ENCODE measurements at regions not wholly inside any gene's neighbourhood (a gene's known extent, or its start where the extent isn't known, plus 50 kb on each side); places are given as distances from the start of the nearest gene placed in this dataset.
"Not testable (repeated sequence)": the region's sequence is repeated elsewhere in the genome, so short reads cannot be mapped to it uniquely, and the experiment has no call there.

DNA sequence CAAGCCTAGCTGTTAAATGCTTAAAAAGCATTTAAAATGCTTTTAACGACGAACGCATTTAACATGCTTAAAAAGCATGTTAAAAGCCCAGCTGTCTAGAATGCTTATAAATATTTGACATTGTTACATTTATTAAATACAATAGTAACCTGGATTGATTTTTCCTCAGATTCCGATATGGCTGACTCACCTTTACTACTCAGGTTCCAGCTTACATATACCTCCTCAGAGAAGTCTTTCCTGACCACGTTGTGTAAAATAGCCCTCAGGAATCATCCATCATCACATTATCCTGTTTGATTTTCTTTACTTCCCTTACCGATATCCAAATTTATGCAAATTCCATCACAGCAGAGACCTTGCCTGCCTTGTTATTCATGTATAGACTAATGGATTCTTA is 51.4 kb downstream of the SLC41A2 start:
- FAIRE-seq (no peak), DNase-seq (ENCODE audit: low spot score in 2 of 2) (no peak)

DNA sequence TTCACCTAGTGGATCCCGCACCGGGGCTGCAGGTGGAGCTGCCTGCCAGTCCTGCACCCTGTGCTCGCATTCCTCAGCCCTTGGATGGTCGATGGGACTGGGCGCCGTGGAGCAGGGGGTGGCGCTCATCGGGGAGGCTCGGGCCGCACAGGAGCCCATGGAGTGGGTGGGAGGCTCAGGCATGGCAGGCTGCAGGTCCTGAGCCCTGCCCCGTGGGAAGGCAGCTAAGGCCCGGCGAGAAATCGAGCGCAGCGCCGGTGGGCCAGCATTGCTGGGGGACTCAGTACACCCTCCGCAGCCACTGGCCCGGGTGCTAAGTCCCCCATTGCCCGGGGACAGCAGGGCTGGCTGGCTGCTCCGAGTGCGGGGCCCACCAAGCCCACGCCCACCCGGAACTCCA is 52.6 kb downstream of the SLC41A2 start:
- not testable (repeated sequence) for FAIRE-seq; DNase-seq (ENCODE audit: low spot score in 2 of 2)

GRCh38 chr12:104903648-104904423 is 54.3 kb downstream of the SLC41A2 start:
- FAIRE-seq: no peak
- DNase-seq (ENCODE audit: low spot score in 2 of 2): no peak

GRCh38 chr12:104902125-104902524 is 56.0 kb downstream of the SLC41A2 start:
- FAIRE-seq: no peak

GRCh38 chr12:104896710-104897109 is 61.4 kb downstream of the SLC41A2 start:
- DNase-seq (ENCODE audit: low spot score in 2 of 2) (no peak), FAIRE-seq (no peak)

More at GRCh38 chr12:104902125-104902524, 56.0 kb downstream of the SLC41A2 start:
- no peak for DNase-seq (ENCODE audit: low spot score in 2 of 2)

- DNase-seq (ENCODE audit: low spot score in 2 of 2) (no peak), FAIRE-seq (no peak)
These were observed 61.9 kb downstream of the SLC41A2 start for GRCh38 chr12:104896146-104896545.

DNA sequence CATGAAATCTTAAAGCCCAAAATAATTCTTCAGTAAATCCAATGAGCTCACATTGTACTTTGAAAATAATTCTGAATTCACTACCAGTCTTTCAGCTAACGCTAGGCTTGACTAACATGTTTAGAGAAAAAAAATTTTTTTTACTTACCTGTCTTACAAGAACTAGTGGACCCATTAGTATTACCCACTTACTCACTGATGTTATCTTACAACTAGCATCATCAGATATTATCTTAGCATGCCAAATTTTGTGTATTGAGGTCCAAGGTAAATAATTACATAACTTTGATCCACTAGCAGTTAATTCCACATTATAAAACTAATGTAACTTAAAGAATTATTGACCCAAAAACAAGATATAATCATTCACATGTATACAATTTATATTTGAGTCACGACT is 62.7 kb downstream of the SLC41A2 start:
- FAIRE-seq (no peak), DNase-seq (ENCODE audit: low spot score in 2 of 2) (no peak)

DNA sequence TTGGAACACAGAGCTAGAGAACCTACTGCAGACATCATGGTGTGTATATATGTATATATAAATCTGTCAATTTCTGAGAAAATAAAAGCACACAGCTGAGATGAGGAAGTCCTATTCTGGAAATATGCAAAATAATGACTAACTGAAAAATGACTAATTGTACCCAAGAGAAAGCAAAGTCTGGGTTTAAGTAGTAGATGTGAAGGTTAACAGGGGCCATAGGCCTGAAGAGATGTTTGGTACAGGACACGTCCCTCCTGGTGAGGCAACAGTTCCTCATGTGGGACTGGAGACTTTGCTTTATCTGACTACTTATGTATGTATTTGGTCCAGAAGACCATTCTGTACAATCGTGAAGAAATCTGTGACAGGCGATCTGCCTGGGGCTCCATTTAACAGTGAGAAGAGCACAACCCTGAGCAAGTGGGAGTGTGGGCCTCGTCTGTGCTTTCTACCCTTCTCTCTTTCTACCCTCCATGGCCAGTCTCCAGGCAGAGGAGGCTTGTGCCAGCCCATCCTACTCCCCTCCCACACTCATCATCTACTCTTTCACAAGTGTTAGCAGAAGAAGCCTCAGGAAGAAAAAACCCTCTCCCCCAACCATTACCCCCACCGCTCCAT is 67.5 kb downstream of the SLC41A2 start:
- FAIRE-seq: no peak
- no peak for DNase-seq (ENCODE audit: low spot score in 2 of 2)

DNA sequence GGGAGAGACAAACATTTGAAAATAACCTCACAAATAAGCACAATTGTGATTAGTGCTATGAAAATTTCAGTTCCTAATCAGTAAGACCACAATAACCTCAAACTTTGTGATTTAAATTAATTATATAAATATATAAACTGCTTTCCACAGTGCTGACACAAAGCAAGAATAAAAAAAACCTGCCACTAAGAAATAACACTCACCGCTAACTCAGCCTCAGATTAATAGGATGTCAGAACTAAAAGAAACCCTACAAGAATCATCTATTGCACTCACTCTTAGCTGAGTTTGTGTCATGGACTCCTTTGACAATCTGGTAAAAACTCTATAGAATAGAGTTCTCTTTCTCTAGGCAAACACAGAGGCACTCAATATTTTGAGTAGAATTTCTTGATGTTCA is 68.4 kb downstream of the SLC41A2 start:
- DNase-seq (ENCODE audit: low spot score in 2 of 2): no peak
- FAIRE-seq: no peak

- no peak for FAIRE-seq
- no peak for DNase-seq (ENCODE audit: low spot score in 2 of 2)
These were observed 69.2 kb downstream of the SLC41A2 start for GRCh38 chr12:104888892-104889291.

- no peak for DNase-seq (ENCODE audit: low spot score in 2 of 2)
- no peak for FAIRE-seq
These were observed 69.6 kb downstream of the SLC41A2 start for GRCh38 chr12:104888481-104888880.

- FAIRE-seq (no peak), DNase-seq (ENCODE audit: low spot score in 2 of 2) (no peak)
These were observed 70.6 kb downstream of the SLC41A2 start for GRCh38 chr12:104887452-104887851.

DNA sequence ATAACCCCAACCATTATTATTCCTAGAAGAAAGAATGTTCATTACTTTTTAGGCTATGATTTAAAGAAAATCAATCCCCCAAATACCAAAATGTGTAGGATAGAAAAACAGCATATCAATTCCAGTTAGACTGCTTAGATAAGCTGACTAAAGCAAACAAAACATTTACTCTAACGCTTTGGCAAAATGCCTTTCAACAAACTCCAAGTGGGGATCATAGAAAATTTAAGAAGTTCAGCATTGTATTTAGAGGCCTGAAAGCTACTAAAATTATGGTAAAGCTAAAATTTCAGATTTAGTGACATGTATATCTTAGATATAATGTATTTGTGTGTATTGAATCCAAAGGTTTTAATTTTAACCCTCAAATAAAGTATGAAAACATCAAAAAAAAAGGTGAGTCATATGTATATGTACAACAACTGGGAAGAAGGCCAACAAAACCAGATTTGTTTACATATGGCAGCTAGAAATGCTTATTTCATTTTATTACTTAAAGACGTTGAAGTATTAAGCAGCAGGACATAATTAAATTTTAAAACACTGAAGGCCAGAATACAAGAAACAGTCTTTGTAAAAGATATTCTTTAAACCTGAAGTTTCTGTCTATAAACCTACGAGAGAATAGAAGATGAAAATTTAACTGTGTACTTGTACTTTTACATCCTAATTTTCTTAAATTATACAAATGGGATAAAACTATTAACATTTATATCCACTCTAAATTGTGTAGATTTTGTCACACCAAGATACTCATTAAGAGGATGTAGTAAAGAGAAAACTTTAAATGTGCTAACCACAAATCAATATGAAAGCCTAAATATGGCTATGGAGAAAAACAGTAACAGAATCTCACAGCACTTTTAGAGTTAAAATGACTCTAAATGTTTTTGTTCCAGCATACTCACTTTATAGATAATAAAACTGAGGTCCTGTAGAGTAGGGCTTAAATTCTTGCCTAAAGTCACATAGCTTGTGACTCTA is 71.4 kb downstream of the SLC41A2 start:
- FAIRE-seq (no peak), DNase-seq (ENCODE audit: low spot score in 2 of 2) (no peak)

DNA sequence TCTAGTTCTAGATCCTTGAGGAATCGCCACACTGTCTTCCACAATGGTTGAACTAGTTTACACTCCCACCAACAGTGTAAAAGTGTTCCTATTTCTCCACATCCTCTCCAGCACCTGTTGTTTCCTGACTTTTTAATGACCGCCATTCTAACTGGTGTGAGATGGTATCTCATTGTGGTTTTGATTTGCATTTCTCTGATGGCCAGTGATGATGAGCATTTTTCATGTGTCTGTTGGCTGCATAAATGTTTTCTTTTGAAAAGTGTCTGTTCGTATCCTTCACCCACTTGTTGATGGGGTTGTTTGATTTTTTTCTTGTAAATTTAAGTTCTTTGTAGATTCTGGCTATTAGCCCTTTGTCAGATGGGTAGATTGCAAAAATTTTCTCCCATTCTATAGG is 79.2 kb downstream of the SLC41A2 start:
- DNase-seq (ENCODE audit: low spot score in 2 of 2); FAIRE-seq: not testable (repeated sequence)

- peak in 1 of 2 donors; percentile 25 for DNase-seq (ENCODE audit: low spot score in 2 of 2)
These were observed 80.9 kb downstream of the SLC41A2 start for GRCh38 chr12:104877103-104877705.

DNA sequence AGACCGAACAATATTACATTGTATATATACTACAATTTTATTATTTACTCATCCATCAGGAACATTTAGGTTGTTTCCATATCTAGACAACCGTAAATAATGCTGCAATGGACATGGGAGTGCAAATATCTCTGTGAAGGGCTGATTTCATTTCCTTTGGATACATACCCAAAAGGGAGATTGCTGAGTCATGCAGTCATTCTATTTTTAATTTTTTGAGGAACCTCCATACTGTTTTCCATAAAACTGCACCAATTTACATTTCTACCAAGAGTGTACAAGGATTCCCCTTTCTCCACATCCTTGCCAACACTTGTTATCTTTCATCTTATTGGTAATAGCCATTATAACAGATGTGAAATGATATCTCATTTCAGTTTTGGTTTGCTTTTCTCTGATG is 84.7 kb downstream of the SLC41A2 start:
- DNase-seq (ENCODE audit: low spot score in 2 of 2) (no peak), FAIRE-seq (no peak)

More at GRCh38 chr12:104877103-104877705, 80.9 kb downstream of the SLC41A2 start:
- FAIRE-seq: peak; percentile 64

- FAIRE-seq: no peak
- no peak for DNase-seq (ENCODE audit: low spot score in 2 of 2)
These were observed 87.3 kb downstream of the SLC41A2 start for GRCh38 chr12:104870797-104871196.

DNA sequence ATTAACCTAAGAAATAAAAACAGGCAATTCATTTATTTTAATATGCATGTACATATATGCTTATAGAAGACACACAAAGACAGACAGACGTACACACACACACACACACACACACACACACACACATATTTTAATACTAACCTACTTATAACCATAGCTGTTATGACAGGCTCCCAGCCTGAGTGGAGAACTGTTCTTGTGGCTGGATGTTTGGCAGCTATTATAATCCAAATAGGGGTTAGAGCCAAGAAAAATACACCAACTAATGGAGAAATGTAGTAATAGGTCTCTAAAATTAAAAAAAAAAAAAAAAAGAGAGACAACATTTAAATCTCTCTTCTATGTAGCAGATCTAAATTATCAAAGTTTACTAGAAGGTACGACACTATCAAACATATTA is 91.8 kb downstream of the SLC41A2 start:
- no peak for FAIRE-seq
- no peak for DNase-seq (ENCODE audit: low spot score in 2 of 2)

DNA sequence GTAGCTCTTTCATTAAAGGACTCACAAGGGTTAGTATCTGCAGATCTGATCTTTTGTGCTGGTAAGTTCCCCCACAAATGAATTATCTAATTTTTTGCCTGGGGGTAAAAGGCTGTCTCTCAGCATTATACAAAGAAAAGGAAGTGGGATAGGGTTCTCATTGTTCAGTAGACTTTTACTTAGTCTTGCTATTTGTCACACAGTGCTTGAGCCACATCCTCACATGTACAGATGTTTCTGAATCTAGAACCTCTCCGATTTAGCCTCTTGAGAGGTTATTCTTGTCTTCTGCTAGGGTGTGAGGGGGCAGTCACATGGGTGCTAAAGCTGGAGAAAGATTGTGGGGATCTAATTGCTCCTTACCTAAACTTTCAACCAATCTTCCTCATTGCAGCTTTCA is 93.0 kb downstream of the SLC41A2 start:
- no peak for FAIRE-seq
- DNase-seq (ENCODE audit: low spot score in 2 of 2): no peak

DNA sequence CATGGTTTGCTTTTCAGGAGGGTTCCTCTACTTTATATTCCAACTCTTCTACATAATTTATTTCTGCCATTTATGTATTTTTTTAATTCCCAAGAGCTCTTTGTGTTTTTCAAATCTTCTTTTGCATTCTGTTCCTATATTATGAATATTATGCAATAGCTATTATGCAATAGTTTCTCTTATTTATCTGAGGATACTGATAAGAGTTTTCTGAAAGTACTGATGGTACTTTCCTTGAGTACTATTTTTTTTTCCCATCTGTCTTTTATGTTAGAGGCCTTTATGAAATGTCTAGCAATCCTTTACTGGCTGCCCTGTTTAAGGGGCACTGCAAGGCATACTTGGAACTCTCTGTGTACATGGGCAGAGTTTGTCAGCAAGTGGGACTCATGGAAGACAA is 93.4 kb downstream of the SLC41A2 start:
- no peak for FAIRE-seq
- no peak for DNase-seq (ENCODE audit: low spot score in 2 of 2)

All from frontal cortex (tissue), 3 donors.